B cell (primary cell): ENCODE measurements at regions not wholly inside any gene's neighbourhood (a gene's known extent, or its start where the extent isn't known, plus 50 kb on each side); places are given as distances from the start of the nearest gene placed in this dataset.
"Not testable (repeated sequence)": the region's sequence is repeated elsewhere in the genome, so short reads cannot be mapped to it uniquely, and the experiment has no call there.

Experiments
- EZH2 ChIP-seq: IDR thresholded peaks from 2 replicates; pipeline ENCODE4 v1.6.1; 2012; ENCODE audit warnings: borderline replicate concordance, low read depth, mild to moderate bottlenecking, moderate library complexity, low read length; ENCODE audit not compliant: insufficient read depth, poor library complexity, severe bottlenecking
- TF ChIP-seq, protein P1 (sequence below): fragments of 200-600 bp; IDR thresholded peaks from one replicate; pipeline ENCODE4 v1.8.0; 2022; ENCODE audit warnings: antibody characterized with exemption, mild to moderate bottlenecking

DNA sequence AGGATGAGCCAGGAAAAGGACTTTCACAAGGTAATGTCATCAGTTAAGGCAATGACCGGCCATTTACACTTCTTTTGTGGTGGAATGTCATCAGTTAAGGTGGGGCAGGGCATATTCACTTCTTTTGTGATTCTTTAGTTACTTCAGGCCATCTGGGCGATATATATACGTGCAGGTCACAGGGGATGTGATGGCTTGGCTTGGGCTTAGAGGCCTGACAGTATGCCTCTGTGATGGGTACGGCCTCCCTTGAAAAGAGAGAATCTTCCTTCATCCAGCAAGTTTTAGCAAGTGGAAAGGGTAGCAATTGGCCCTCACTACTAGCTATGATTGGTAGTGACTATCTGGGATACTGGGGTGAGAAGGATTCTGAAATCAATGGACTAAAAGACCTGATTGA, 456.4 kb downstream of the SHISA9 start:
- TF ChIP-seq, protein P1, sequence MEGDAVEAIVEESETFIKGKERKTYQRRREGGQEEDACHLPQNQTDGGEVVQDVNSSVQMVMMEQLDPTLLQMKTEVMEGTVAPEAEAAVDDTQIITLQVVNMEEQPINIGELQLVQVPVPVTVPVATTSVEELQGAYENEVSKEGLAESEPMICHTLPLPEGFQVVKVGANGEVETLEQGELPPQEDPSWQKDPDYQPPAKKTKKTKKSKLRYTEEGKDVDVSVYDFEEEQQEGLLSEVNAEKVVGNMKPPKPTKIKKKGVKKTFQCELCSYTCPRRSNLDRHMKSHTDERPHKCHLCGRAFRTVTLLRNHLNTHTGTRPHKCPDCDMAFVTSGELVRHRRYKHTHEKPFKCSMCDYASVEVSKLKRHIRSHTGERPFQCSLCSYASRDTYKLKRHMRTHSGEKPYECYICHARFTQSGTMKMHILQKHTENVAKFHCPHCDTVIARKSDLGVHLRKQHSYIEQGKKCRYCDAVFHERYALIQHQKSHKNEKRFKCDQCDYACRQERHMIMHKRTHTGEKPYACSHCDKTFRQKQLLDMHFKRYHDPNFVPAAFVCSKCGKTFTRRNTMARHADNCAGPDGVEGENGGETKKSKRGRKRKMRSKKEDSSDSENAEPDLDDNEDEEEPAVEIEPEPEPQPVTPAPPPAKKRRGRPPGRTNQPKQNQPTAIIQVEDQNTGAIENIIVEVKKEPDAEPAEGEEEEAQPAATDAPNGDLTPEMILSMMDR = not testable (repeated sequence)
- TF ChIP-seq EZH2 = not testable (repeated sequence)
